GM12874 (cell line): ENCODE measurements at regions not wholly inside any gene's neighbourhood (a gene's known extent, or its start where the extent isn't known, plus 50 kb on each side); places are given as distances from the start of the nearest gene placed in this dataset.

Source experiments
- TF ChIP-seq, protein P1 (sequence below): IDR thresholded peaks from 2 replicates; pipeline ENCODE4 v1.5.1; 2011; ENCODE audit warnings: low read depth, mild to moderate bottlenecking, control low read depth, low read length, moderate library complexity; ENCODE audit not compliant: insufficient read depth

DNA sequence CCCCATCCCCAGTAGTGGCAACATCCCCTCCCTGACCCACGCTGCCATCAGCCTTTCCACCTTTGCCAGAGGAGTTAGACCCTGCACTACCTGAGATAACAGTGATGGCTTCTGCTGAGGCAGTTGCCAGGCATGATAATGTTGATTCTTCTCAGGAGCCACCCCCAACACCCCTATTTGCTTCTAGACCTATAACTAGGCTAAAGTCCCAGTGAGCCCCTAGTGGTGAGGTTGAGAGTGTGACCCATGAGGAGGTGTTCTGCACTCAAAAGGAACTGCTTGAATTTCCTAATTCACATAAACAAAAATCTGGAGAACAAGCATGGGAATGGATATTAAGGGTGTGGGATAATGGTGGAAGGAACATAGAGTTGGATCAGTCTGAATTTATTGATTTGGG lies 159.6 kb upstream of the COL11A1 start:
- TF ChIP-seq, protein P1, sequence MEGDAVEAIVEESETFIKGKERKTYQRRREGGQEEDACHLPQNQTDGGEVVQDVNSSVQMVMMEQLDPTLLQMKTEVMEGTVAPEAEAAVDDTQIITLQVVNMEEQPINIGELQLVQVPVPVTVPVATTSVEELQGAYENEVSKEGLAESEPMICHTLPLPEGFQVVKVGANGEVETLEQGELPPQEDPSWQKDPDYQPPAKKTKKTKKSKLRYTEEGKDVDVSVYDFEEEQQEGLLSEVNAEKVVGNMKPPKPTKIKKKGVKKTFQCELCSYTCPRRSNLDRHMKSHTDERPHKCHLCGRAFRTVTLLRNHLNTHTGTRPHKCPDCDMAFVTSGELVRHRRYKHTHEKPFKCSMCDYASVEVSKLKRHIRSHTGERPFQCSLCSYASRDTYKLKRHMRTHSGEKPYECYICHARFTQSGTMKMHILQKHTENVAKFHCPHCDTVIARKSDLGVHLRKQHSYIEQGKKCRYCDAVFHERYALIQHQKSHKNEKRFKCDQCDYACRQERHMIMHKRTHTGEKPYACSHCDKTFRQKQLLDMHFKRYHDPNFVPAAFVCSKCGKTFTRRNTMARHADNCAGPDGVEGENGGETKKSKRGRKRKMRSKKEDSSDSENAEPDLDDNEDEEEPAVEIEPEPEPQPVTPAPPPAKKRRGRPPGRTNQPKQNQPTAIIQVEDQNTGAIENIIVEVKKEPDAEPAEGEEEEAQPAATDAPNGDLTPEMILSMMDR = peak; percentile 32; the same call in 1 of the 2 replicates

DNA sequence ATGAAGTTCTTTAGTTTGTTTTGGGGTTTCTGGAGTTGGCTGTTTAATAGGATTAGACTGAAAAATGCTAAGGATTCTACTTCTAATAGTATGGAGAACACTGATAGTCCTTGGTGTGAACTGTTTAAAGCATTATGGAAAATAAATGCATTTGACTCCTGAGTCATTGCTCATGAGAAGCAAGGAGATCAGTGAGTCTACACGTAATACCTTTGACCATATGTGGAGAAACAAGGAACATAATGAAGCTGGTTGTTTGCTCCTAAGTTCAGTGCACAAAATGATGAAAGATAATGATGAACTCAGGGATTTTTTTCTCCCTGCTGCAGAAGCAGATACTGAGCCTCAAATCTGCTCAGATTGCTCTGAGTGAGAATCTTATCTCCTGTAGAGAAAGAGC lies 158.9 kb upstream of the COL11A1 start:
- TF ChIP-seq, protein P1 = no peak

DNA sequence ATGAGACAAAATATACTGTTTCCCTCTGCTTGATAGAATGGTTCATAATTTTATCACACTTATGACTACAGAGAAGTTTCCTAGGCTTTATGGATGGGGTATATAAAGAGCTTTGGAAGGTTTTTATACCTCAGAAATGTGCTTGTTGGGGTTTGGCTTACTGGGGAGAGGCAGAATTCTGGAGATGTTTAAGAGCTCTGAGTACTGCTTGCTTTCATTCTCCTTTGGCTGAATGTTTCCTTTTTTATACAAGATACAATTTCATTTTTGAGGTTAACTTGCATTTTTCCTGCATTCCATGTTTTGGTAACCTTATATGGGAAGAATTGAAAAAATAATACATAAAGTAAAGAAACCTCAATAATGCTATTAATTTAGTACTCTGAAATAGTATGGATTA lies 157.7 kb upstream of the COL11A1 start:
- TF ChIP-seq, protein P1 = no peak

DNA sequence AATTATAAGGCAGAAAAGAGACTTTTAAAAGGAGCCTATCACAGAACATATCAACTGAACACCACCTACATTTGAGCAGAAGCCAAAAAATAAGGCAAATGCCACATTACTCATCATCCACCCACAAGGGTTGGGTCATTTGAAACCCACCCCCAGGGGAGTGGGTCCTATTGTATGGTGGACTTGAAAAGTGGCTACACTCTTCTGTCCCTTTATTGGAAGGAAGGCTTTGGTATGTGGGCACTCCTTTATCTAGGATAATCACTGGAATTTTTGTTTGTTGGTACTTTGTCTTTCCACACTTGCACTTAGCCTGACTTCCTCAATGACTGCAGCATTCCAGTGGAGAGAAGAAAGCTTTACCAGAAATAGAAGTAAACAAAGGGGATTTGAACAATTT lies 157.2 kb upstream of the COL11A1 start:
- TF ChIP-seq, protein P1 = no peak

DNA sequence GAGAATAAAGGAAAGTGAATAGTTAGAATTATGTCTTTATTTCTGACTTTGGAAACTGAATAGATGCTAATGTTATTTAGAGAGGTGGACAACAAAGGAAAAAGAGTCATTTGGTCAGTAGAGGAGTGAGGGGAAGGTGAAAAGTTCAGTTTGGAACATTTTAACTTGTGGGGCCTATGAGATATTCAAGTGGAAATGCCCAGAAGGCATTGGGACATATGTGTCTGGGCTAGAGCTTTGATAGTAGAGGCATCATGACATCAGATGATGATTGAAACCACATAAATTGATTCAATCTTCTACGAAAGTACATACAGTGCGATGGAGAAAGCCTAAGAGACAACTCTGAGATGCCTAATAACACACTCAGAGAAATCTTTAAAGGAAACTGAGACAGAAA lies 151.7 kb upstream of the COL11A1 start:
- TF ChIP-seq, protein P1 = no peak

DNA sequence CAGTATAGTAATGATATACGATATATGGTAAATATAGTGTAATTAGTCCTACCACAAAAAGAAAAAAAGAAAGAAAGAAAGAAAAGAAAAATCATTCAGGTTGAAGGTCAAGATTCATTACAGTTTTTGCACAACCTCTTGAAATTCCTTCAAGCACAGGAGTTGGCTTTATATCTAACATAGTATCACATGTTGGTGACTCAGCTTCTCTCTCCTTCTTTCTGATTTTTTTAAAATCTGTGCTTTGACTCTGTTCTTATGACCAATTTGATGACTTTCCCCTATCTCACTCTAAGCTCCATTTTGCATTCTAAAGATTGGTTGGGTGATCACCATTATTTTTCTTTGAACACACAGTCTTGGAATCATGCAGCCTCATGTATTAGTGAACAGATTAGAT lies 148.2 kb upstream of the COL11A1 start:
- TF ChIP-seq, protein P1 = no peak

DNA sequence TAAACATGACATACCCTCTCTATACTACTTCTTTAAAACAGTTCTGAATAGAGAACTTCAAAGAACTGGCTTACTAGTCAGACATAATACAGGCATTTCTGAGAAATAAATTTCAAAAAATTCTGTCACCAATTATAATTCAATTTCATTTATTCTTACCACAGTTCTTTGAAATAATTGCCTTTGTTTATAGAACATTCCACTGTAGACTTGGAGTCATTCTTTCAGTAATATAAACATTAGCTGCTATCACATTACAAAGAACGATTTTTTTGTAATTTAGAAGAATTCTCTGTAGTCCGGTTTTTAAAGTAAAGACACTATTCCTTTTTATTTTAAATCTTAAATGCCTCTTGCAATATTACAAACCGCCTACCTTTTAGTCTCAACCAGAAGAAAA lies 146.4 kb upstream of the COL11A1 start:
- TF ChIP-seq, protein P1 = no peak

DNA sequence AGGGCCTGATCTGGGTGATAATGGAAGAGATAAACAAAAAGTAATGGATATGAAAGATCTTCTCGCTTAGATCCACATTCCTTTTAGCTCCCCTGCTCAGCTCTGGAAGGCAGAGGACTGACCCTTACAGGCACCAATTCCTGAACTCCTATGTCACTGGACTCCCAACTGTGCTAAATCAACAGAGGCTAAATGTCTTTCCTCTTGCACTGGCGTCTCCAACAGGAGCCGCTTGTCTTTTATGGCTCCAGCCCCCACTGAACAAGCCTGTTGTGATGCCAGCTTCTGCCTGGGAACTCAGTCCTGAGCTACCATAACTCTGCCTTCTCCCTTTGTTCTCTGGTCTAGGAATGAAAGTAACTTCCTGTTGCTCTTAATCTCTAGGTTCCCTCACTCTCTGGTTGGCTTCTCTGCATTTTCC lies 142.1 kb upstream of the COL11A1 start:
- TF ChIP-seq, protein P1 = no peak
